ENCODE measurements at regions not wholly inside any gene's neighbourhood (a gene's known extent, or its start where the extent isn't known, plus 50 kb on each side); places are given as distances from the start of the nearest gene placed in this dataset.

DNA sequence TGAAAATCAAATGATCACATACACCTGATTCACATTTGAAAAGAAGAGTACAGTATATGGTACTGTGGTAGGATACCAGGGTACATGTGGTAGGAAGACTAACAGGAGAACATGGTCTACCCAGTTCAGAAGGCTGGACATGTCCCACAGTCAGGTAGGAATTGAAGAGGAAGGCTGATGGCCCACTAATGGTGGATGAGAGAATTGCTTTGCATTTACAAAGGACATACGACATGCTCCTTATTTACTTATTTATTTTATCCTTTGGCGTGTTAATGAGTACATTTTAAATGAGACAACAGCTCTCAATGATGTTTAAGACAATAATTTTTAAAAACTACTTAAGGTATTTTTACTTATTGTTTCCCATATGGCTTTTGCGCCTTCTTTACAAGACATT is 106.7 kb upstream of the BMP2K start:
- intact Hi-C loops (cut with DNase I), result no loop called here
- H3K4me3 ChIP-seq, result no peak overlapping the region
- no peak for ATAC-seq
- no peaks in the 10 kb centered on the region for H3K9me3 ChIP-seq
- no peak for DNase-seq
- WGBS, 2 donors, result 98 to 99% methylated on average over 3 of the region's 3 CpGs
- peaks cover 0 to 34% (median 21%) of the 10 kb centered on the region in 9 donors for H3K4me1 ChIP-seq
- no peaks in the 10 kb centered on the region for H3K36me3 ChIP-seq
- no peaks in the 10 kb centered on the region for H3K27me3 ChIP-seq
- TF ChIP-seq CTCF (IDR thresholded peaks at IDR 0.05), result peak in 3 of 9 donors; percentile 10 to 20 (median 13)
- H3K27ac ChIP-seq, result no peak overlapping the region

DNA sequence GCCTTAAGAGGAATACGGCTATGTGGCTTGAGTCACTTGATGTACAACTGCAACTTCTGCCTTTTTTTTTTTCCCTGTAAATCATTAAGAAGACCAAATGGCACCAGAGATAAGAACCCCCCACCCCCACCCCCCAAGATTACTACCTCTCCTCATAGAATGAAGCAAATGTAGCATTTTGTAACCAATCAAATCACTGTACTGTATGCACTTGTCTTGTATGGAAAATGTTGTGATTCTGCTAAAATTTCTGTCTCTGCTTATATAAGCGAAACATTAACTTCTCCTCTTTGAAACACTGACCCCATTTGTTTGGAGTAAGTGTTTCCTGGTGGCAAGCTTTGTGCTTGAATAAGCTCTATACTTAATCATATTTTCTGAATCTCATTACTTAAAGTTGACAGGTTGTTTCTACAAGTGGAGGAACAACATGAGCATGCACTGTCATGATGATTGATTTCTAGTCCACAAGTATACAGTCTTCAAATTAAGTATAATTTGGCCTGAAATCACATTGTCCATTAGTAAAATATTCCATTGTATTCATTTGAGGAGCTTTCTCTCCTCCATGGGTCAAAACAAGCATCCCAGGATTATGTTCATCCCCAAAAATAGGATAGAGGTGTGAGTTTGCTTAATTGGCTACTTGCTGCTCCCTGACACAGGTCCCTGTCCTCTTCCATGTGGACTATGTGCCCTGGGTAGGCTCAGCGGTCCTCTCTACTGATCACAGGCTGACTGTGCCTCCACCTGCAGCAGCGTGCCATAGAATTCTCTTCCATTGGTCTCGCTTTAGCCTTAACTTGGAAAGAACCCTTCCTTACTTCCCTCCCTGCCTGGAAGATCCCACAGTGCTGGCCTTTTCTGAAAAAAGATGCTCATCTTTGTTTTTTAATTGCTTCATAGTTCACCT is 104.0 kb upstream of the BMP2K start:
- DNase-seq (no peak), ATAC-seq (no peak)
- WGBS, 2 donors, result 95 to 98% methylated on average over 5 of the region's 5 CpGs
- no peak for TF ChIP-seq CTCF (IDR thresholded peaks at IDR 0.05)
- H3K4me3 ChIP-seq, result no peak overlapping the region
- peak overlapping the region in 1 of 10 donors; percentile 28 for H3K27ac ChIP-seq
- H3K4me1 ChIP-seq, result peaks cover 0 to 22% (median 13%) of the 10 kb centered on the region in 9 donors
- intact Hi-C loops (cut with DNase I), result no loop called here
- H3K9me3 ChIP-seq, result no peaks in the 10 kb centered on the region
- no peaks in the 10 kb centered on the region for H3K36me3 ChIP-seq
- no peaks in the 10 kb centered on the region for H3K27me3 ChIP-seq

- Histone ChIP-seq H3K4me3 (no peak overlapping the region), H3K4me1 (peaks cover 0 to 10% (median 2%) of the 10 kb centered on the region in 9 donors), H3K36me3 (no peaks in the 10 kb centered on the region), H3K27me3 (no peaks in the 10 kb centered on the region), H3K27ac (no peak overlapping the region), H3K9me3 (no peaks in the 10 kb centered on the region)
- ATAC-seq, result no peak
- DNase-seq, result no peak
- no peak for TF ChIP-seq CTCF (IDR thresholded peaks at IDR 0.05)
- intact Hi-C loops (cut with DNase I), result no loop called here
- 94 to 99% methylated on average over 2 of the region's 2 CpGs for WGBS, 2 donors
Measured at GRCh38 chr4:78673337-78673736, 102.8 kb upstream of the BMP2K start.

- Histone ChIP-seq H3K4me1 (peaks cover 0 to 6% (median 0%) of the 10 kb centered on the region in 9 donors), H3K27me3 (no peaks in the 10 kb centered on the region), H3K4me3 (no peak overlapping the region), H3K36me3 (no peaks in the 10 kb centered on the region), H3K27ac (no peak overlapping the region), H3K9me3 (no peaks in the 10 kb centered on the region)
- DNase-seq, result no peak
- intact Hi-C loops (cut with DNase I), result no loop called here
- ATAC-seq, result no peak
- 93 to 94% methylated on average over 1 of the region's 1 CpG for WGBS, 2 donors
- no peak for TF ChIP-seq CTCF (IDR thresholded peaks at IDR 0.05)
Measured at GRCh38 chr4:78675325-78675724, 100.8 kb upstream of the BMP2K start.

All from heart right ventricle (tissue), 16 donors.